ENCODE measurements at regions not wholly inside any gene's neighbourhood (a gene's known extent, or its start where the extent isn't known, plus 50 kb on each side); places are given as distances from the start of the nearest gene placed in this dataset.

DNA sequence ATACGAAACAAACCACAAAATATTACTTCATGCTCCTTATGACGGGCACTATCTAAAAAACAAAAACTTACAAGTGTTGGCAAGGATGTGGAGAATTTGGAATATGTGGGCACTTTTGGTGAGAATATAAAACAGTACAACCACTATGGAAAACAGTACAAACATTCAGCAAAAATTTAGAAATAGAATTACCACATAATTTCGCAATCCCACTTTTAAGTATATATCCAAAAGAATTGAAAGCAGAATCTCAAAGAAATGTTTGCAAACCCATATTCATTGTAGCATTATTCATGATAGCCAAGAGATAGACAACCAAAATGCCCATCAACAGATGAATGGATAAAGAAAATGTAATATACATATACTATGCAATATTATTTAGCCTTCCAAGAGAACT, 1173.7 kb upstream of the PRR20A start:
- Histone ChIP-seq H3K27me3 (ENCODE audit: control insufficient read depth in 2 of 2, insufficient read depth in 2 of 2, low read length in 2 of 2) (no peaks in the 10 kb centered on the region), H3K79me2 (ENCODE audit: control insufficient read depth, insufficient read depth, low read length) (no peaks in the 10 kb centered on the region), H3K9me1 (replicated peaks; ENCODE audit: control insufficient read depth, extremely low read depth, insufficient read depth, low read length) (no peaks in the 10 kb centered on the region), H3K36me3 (ENCODE audit: control insufficient read depth in 2 of 2, extremely low read depth in 1 of 2, insufficient read depth in 2 of 2, low read length in 2 of 2) (no peaks in the 10 kb centered on the region), H3K27ac (ENCODE audit: insufficient read depth, low read depth, low read length) (no peak overlapping the region), H3K4me1 (ENCODE audit: control insufficient read depth, extremely low read depth, insufficient read depth, low read length) (no peaks in the 10 kb centered on the region), H3K4me2 (ENCODE audit: insufficient read depth, low read length) (no peak overlapping the region), H3K9me3 (replicated peaks; ENCODE audit: control insufficient read depth, insufficient read depth, low read length) (no peaks in the 10 kb centered on the region), H4K20me1 (replicated peaks; ENCODE audit: control insufficient read depth, extremely low read depth, insufficient read depth, low read length) (no peaks in the 10 kb centered on the region), H3K9ac (replicated peaks; ENCODE audit: extremely low read depth, insufficient read depth, low read length) (no peak overlapping the region), H3K4me3 (replicated peaks in 1 of 3; ENCODE audit: insufficient read depth in 1 of 3, low read depth in 1 of 3, low read length in 3 of 3) (no peak overlapping the region), H2AFZ (ENCODE audit: low read depth, low read length) (no peak overlapping the region)
- dilution Hi-C loops (cut with MboI; ENCODE audit: extremely low pct_ligation_motif_present, low sequenced_read_pairs): no loop called here
- TF ChIP-seq MAX (IDR thresholded peaks at IDR 0.05; ENCODE audit: insufficient read depth, insufficient read length): no peak
- no peak for TF ChIP-seq POLR2A (IDR thresholded peaks at IDR 0.05; ENCODE audit: low read depth, low read length)
- no peak for TF ChIP-seq CTCF (IDR thresholded peaks at IDR 0.05; ENCODE audit: extremely low read depth in 1 of 2, insufficient read depth in 1 of 2, low read depth in 1 of 2, low read length in 2 of 2)
- TF ChIP-seq GATA2 (IDR thresholded peaks at IDR 0.05; ENCODE audit: insufficient read depth, insufficient read length, low read depth, low read length): no peak
- TF ChIP-seq JUN (IDR thresholded peaks at IDR 0.05; ENCODE audit: borderline replicate concordance, insufficient read depth, insufficient read length, low read depth): no peak
- TF ChIP-seq FOS (IDR thresholded peaks at IDR 0.05; ENCODE audit: borderline replicate concordance, insufficient read depth, low read length): no peak
- no peak for TF ChIP-seq EZH2 (IDR thresholded peaks at IDR 0.05; ENCODE audit: borderline replicate concordance, low read depth, low read length, severe bottlenecking)
- no peak for TF ChIP-seq MYC (IDR thresholded peaks at IDR 0.05; ENCODE audit: low read depth, low read length)
- TF ChIP-seq POLR2AphosphoS5 (IDR thresholded peaks at IDR 0.05; ENCODE audit: insufficient read depth, low read depth, low read length): no peak
- CTCF ChIA-PET: no interaction called here
- no TSS peak for BruUV-seq (replicated peaks)
- POLR2A ChIA-PET: no interaction called here
- FAIRE-seq (no peak), DNase-seq (ENCODE audit: low read depth, low spot score) (no peak)
- intact Hi-C loops (cut with micrococcal nuclease): no loop called here
